Brain microvascular endothelial cell (primary cell): ENCODE measurements at regions not wholly inside any gene's neighbourhood (a gene's known extent, or its start where the extent isn't known, plus 50 kb on each side); places are given as distances from the start of the nearest gene placed in this dataset.

Source experiments
- DNase-seq: peaks from one replicate; pipeline ENCODE4 v3.0.0-alpha.2; 2020
- H3K27ac ChIP-seq: fragments of 250-450 bp; sonication (Bioruptor Pico); 2 replicates; pipeline ENCODE4 v1.5.1; 2020; ENCODE audit warnings: mild to moderate bottlenecking, moderate library complexity
- H3K27me3 ChIP-seq: fragments of 250-450 bp; sonication (Bioruptor Pico); replicated peaks from 2 replicates; pipeline ENCODE4 v1.5.1; 2020; ENCODE audit warnings: mild to moderate bottlenecking
- H3K36me3 ChIP-seq: fragments of 250-450 bp; sonication (Bioruptor Pico); replicated peaks from 2 replicates; pipeline ENCODE4 v1.5.1; 2020; ENCODE audit warnings: mild to moderate bottlenecking
- H3K4me3 ChIP-seq: 2 replicates; pipeline ENCODE4 v1.5.1; 2011; ENCODE audit warnings: low read depth, mild to moderate bottlenecking, control low read depth, low read length, moderate library complexity
- in situ Hi-C: cut with HindIII; loops from 2 replicates; pipeline ENCODE4 v1.10.0; 2017; ENCODE audit warnings: low sequenced_read_pairs, low pct_ligation_motif_present
- TF ChIP-seq, protein P1 (sequence below): IDR thresholded peaks from 2 replicates; pipeline ENCODE4 v1.5.1; 2011; ENCODE audit warnings: low read depth, mild to moderate bottlenecking, moderate library complexity, low read length, control low read depth, inconsistent platforms; ENCODE audit errors: missing control alignments

- no peak overlapping the region for H3K4me3 ChIP-seq
- H3K27me3 ChIP-seq = no peaks in the 10 kb centered on the region
- no peak overlapping the region for H3K27ac ChIP-seq
- TF ChIP-seq, protein P1, sequence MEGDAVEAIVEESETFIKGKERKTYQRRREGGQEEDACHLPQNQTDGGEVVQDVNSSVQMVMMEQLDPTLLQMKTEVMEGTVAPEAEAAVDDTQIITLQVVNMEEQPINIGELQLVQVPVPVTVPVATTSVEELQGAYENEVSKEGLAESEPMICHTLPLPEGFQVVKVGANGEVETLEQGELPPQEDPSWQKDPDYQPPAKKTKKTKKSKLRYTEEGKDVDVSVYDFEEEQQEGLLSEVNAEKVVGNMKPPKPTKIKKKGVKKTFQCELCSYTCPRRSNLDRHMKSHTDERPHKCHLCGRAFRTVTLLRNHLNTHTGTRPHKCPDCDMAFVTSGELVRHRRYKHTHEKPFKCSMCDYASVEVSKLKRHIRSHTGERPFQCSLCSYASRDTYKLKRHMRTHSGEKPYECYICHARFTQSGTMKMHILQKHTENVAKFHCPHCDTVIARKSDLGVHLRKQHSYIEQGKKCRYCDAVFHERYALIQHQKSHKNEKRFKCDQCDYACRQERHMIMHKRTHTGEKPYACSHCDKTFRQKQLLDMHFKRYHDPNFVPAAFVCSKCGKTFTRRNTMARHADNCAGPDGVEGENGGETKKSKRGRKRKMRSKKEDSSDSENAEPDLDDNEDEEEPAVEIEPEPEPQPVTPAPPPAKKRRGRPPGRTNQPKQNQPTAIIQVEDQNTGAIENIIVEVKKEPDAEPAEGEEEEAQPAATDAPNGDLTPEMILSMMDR = no peak
- no peaks in the 10 kb centered on the region for H3K36me3 ChIP-seq
- no peak for DNase-seq
- in situ Hi-C loops = no loop called here
Observed at GRCh38 chr1:170402476-170403311, 129.3 kb upstream of the GORAB start.

DNA sequence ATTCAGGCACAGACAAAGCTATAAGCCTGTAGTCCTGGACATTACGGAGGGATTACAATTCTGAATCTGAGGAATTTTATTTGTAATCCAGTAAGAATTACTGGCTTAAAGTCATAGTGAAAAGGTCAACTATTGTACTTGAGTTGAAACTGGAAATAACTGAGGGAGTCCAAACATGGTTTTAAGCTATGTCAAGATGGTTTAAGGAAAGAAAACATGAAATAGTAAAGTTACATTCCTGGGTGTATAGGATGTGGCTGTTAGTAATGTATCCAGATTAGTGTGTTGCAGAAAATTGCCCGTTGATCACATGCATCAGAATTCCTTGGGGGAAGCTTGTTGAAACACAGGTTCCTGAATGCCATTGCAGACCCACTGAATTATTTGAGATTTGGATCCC lies 124.8 kb upstream of the GORAB start:
- Histone ChIP-seq H3K36me3 (no peaks in the 10 kb centered on the region), H3K27me3 (no peaks in the 10 kb centered on the region), H3K27ac (no peak overlapping the region), H3K4me3 (no peak overlapping the region)
- in situ Hi-C loops = no loop called here
- TF ChIP-seq, protein P1 = no peak
- DNase-seq = no peak

DNA sequence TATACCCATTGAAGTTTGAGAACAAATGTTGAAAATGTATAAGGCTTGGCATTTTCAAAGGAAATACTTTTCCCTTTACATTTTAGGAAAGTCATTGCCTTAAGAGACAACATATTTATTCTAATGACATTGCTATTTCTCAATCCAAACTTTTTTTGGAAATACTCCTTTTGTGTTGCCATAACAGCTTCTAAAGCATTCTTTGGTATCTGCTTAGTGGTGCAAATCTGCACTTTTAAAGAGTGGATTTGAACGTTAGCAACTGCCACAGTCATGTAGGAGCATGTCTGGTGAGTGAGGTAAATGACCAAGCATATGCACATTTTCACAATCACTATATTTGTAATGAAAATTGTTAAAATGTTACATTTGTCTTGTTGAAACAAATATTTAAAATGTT lies 124.4 kb upstream of the GORAB start:
- Histone ChIP-seq H3K4me3 (no peak overlapping the region), H3K27me3 (no peaks in the 10 kb centered on the region), H3K36me3 (no peaks in the 10 kb centered on the region), H3K27ac (no peak overlapping the region)
- TF ChIP-seq, protein P1 = no peak
- no peak for DNase-seq
- in situ Hi-C loops = no loop called here

DNA sequence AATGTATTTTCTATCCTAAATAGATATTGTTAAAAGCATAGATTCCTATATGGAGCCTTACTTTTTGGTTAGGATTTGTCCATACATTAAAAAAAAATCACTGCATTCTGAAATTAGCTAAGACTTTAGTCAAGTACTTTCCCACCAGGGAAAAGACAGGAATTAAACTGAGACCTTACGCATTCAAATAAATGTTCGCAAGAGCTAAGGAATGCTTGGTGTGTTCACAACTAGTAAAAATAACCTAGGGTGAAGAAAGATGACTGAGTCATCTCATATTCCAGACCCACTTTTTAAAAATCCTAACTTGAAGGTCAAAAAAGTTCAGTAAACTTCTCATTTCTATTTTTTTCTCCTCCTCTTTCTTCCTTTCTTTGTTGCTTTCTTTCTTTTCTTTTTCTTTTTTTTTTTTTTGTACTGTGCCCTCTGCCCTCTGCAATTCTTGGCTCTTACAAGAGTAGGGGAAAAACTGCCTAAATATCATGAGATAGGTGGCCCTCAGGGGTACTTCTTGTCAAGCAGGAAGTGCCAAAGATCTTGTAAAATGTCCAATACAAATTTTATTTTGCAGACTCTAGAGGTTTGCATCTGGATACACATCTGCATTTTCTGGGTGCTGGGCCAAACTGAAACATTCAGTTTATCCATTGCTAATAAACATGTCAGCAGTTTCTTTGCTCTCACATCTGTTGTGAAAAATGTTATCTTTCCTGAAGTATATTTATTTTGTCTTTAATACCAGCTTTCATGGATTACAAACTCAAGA lies 121.4 kb upstream of the GORAB start:
- H3K27ac ChIP-seq = peak overlapping the region; percentile 69
- no peaks in the 10 kb centered on the region for H3K27me3 ChIP-seq
- TF ChIP-seq, protein P1 = no peak
- H3K4me3 ChIP-seq = no peak overlapping the region
- no peaks in the 10 kb centered on the region for H3K36me3 ChIP-seq
- in situ Hi-C loops = no loop called here
- peak; percentile 56 for DNase-seq

DNA sequence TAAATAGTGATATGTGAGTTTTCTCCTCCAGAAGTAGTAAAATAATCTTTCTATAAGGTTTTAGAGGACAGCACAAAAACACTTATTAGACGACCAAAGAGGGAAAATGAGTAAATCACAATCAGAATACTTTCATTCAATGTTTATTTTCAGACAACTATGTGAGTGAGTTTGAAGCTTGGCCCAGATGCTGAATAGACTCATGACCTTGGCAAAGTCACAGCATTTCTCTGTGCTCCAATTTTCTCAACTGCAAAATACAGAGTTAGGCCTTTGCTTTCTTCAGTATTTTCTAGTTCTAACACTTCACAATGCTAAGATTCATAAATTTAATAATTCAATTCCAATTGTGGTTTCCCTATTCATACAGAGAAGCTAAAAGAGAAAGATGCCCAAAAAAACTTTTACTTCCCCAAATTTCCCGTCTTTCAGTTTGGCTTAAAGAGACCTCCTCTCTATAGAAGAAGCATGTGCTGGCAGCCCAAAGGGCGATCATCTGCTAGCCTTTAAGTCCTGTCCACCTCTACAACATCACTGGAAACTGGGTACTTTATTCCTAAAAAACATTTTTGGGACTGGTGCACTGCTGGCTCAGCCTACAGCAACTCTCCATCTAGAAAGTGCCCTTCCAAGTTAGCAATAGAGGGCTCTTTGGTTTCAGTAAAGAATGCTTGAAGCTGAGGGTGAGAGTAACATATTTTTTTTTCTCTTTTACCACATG lies 116.8 kb upstream of the GORAB start:
- H3K4me3 ChIP-seq = no peak overlapping the region
- no peaks in the 10 kb centered on the region for H3K27me3 ChIP-seq
- no peak for DNase-seq
- no peaks in the 10 kb centered on the region for H3K36me3 ChIP-seq
- TF ChIP-seq, protein P1 = no peak
- in situ Hi-C loops = no loop called here
- no peak overlapping the region for H3K27ac ChIP-seq
